ENCODE measurements at regions not wholly inside any gene's neighbourhood (a gene's known extent, or its start where the extent isn't known, plus 50 kb on each side); places are given as distances from the start of the nearest gene placed in this dataset.

GRCh38 chr6:132085731-132086130 lies 134.6 kb upstream of the CCN2 start:
- H3K27ac ChIP-seq: no peak overlapping the region
- H3K36me3 ChIP-seq: no peaks in the 10 kb centered on the region
- no peak overlapping the region for H3K4me3 ChIP-seq
- DNase-seq (ENCODE audit: low spot score in 2 of 2): no peak
- H3K27me3 ChIP-seq: no peaks in the 10 kb centered on the region
- TF ChIP-seq CTCF (IDR thresholded peaks at IDR 0.05) (no peak), POLR2AphosphoS5 (IDR thresholded peaks at IDR 0.05) (no peak), POLR2A (IDR thresholded peaks at IDR 0.05) (no peak)
- no peaks in the 10 kb centered on the region for H3K9me3 ChIP-seq
- H3K4me1 ChIP-seq: no peaks in the 10 kb centered on the region
- intact Hi-C loops (cut with DNase I; ENCODE audit: low total_unique reads): no loop called here

GRCh38 chr6:132084811-132085509 lies 133.8 kb upstream of the CCN2 start:
- Histone ChIP-seq H3K27me3 (no peaks in the 10 kb centered on the region), H3K4me3 (no peak overlapping the region), H3K27ac (peak overlapping the region; percentile 0 to 12), H3K36me3 (no peaks in the 10 kb centered on the region), H3K4me1 (no peaks in the 10 kb centered on the region), H3K9me3 (no peaks in the 10 kb centered on the region)
- DNase-seq (ENCODE audit: low spot score in 2 of 2): no peak
- intact Hi-C loops (cut with DNase I; ENCODE audit: low total_unique reads): no loop called here
- TF ChIP-seq POLR2AphosphoS5 (IDR thresholded peaks at IDR 0.05) (no peak), CTCF (IDR thresholded peaks at IDR 0.05) (no peak), POLR2A (IDR thresholded peaks at IDR 0.05) (no peak)

GRCh38 chr6:132082421-132082820 lies 131.2 kb upstream of the CCN2 start:
- Histone ChIP-seq H3K27ac (no peak overlapping the region), H3K36me3 (no peaks in the 10 kb centered on the region), H3K9me3 (no peaks in the 10 kb centered on the region), H3K4me1 (no peaks in the 10 kb centered on the region), H3K27me3 (no peaks in the 10 kb centered on the region), H3K4me3 (no peak overlapping the region)
- TF ChIP-seq CTCF (IDR thresholded peaks at IDR 0.05): no peak
- TF ChIP-seq POLR2AphosphoS5 (IDR thresholded peaks at IDR 0.05): no peak
- TF ChIP-seq POLR2A (IDR thresholded peaks at IDR 0.05): no peak
- no peak for DNase-seq (ENCODE audit: low spot score in 2 of 2)
- intact Hi-C loops (cut with DNase I; ENCODE audit: low total_unique reads): no loop called here

DNA sequence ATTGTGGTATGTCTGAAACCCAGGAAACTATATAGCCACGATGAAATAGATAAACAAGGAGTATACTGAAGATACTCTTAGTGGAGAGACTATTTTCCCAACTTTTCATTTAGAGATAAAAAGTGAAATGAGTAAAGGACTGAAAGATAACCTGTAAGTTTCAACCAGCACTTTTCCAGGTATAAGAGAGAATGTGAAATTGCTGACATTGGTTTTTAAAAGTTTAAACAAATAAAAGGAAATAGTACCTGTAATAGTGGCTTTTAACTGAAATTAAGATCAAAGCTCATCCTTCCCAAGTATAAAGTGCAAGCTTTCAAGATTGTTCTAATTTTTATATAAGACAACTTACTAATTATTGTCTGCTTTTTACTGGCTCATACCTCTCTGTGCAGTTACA lies 130.2 kb upstream of the CCN2 start:
- H3K4me1 ChIP-seq: no peaks in the 10 kb centered on the region
- H3K4me3 ChIP-seq: no peak overlapping the region
- no peak overlapping the region for H3K27ac ChIP-seq
- no peaks in the 10 kb centered on the region for H3K9me3 ChIP-seq
- DNase-seq (ENCODE audit: low spot score in 2 of 2): no peak
- intact Hi-C loops (cut with DNase I; ENCODE audit: low total_unique reads): no loop called here
- no peaks in the 10 kb centered on the region for H3K36me3 ChIP-seq
- TF ChIP-seq POLR2AphosphoS5 (IDR thresholded peaks at IDR 0.05): no peak
- no peak for TF ChIP-seq CTCF (IDR thresholded peaks at IDR 0.05)
- TF ChIP-seq POLR2A (IDR thresholded peaks at IDR 0.05): no peak
- no peaks in the 10 kb centered on the region for H3K27me3 ChIP-seq

DNA sequence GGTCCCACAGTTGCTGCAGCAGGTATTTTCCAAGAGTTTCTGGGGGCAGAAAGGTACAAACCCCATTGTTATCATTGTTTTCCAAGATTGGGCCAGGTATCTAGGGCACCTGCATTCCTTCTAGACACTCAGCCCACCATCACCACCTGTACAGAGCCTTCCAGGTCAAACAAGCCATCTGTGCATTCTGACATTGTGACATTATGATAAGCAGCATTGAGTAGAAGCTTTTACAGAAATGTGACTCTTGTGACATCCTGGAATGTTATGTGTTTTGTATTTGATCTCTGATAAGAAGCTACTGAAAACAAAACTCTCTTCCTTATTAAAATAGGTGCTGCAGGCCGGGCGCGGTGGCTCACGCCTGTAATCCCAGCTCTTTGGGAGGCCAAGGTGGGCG lies 128.1 kb upstream of the CCN2 start:
- H3K27ac ChIP-seq: no peak overlapping the region
- no peaks in the 10 kb centered on the region for H3K4me1 ChIP-seq
- no peaks in the 10 kb centered on the region for H3K27me3 ChIP-seq
- H3K36me3 ChIP-seq: no peaks in the 10 kb centered on the region
- DNase-seq (ENCODE audit: low spot score in 2 of 2): no peak
- no peaks in the 10 kb centered on the region for H3K9me3 ChIP-seq
- no peak overlapping the region for H3K4me3 ChIP-seq
- TF ChIP-seq POLR2AphosphoS5 (IDR thresholded peaks at IDR 0.05) (no peak), POLR2A (IDR thresholded peaks at IDR 0.05) (no peak), CTCF (IDR thresholded peaks at IDR 0.05) (no peak)
- intact Hi-C loops (cut with DNase I; ENCODE audit: low total_unique reads): no loop called here
